Adrenal gland (tissue), 5 donors: ENCODE measurements at regions not wholly inside any gene's neighbourhood (a gene's known extent, or its start where the extent isn't known, plus 50 kb on each side); places are given as distances from the start of the nearest gene placed in this dataset.

Source experiments
- POLR2A ChIP-seq, 2 donors: fragments of 450-650 bp; IDR thresholded peaks; one replicate each; pipeline ENCODE4 v1.6.1; 2017; ENCODE audit warnings: antibody characterized with exemption in 2 of 2, mild to moderate bottlenecking in 2 of 2, moderate library complexity in 1 of 2
- TF ChIP-seq, protein P1 (sequence below), 6 experiments: fragments of 450-650 bp in 4 of 6; fragments of 200-600 bp in 2 of 6; sonication (generic) in 1 of 6; IDR thresholded peaks; 1 replicate in 5 of 6; 2 replicates in 1 of 6; pipeline versions ENCODE4 v1.5.1 to v1.8.0; 2016 to 2021; ENCODE audit warnings: antibody characterized with exemption in 6 of 6, mild to moderate bottlenecking in 2 of 6, moderate library complexity in 1 of 6
- donor health status: DM: no; HTN: no; CAD: no.

DNA sequence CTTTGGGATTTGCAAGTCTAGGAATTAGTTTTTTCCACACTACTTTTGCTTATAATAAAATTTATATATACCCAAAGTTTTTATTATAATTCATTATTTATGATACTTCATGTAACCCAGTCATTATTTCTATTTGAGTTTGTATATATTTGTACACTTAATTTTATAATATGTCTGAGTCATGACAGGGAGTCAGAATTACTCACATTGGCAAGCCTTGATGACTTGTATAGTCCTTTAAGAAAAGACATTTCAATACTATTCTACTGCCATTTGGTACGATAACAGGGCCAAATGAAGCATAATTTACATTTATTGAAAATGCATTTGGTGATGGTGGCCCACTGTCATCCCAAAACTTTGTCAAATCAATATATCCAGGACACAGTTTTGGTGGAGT lies 95.9 kb upstream of the UNC13C start:
- TF ChIP-seq, protein P1, sequence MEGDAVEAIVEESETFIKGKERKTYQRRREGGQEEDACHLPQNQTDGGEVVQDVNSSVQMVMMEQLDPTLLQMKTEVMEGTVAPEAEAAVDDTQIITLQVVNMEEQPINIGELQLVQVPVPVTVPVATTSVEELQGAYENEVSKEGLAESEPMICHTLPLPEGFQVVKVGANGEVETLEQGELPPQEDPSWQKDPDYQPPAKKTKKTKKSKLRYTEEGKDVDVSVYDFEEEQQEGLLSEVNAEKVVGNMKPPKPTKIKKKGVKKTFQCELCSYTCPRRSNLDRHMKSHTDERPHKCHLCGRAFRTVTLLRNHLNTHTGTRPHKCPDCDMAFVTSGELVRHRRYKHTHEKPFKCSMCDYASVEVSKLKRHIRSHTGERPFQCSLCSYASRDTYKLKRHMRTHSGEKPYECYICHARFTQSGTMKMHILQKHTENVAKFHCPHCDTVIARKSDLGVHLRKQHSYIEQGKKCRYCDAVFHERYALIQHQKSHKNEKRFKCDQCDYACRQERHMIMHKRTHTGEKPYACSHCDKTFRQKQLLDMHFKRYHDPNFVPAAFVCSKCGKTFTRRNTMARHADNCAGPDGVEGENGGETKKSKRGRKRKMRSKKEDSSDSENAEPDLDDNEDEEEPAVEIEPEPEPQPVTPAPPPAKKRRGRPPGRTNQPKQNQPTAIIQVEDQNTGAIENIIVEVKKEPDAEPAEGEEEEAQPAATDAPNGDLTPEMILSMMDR (IDR thresholded peaks at IDR 0.05) = no peak
- TF ChIP-seq POLR2A (IDR thresholded peaks at IDR 0.05) = no peak
